K562 (cell line): ENCODE measurements at regions not wholly inside any gene's neighbourhood (a gene's known extent, or its start where the extent isn't known, plus 50 kb on each side); places are given as distances from the start of the nearest gene placed in this dataset.

Experiments
- BMI1 ChIP-seq: fragments of 150-350 bp; IDR thresholded peaks from 2 replicates; pipeline ENCODE4 v1.6.1; 2014; ENCODE audit warnings: low read length
- CBX3 ChIP-seq, 2 experiments: IDR thresholded peaks; 1 replicate in 1 of 2; 2 replicates in 1 of 2; pipeline ENCODE4 v1.6.1; 2012; ENCODE audit warnings: inconsistent platforms in 2 of 2, low read length in 2 of 2, borderline replicate concordance in 1 of 2, control low read depth in 1 of 2
- CBX5 ChIP-seq: IDR thresholded peaks from 2 replicates; pipeline ENCODE4 v1.6.1; 2014; ENCODE audit warnings: low read depth, borderline replicate concordance
- ILK ChIP-seq: fragments of 450-650 bp; IDR thresholded peaks from 2 replicates; pipeline ENCODE4 v1.6.1; 2016; ENCODE audit warnings: missing genetic modification characterization, low read depth, mild to moderate bottlenecking, missing compliant biosample characterization, moderate library complexity, borderline replicate concordance
- U2AF1 ChIP-seq: fragments of 200-400 bp; formaldehyde crosslinking; optimal IDR thresholded peaks from 2 replicates; pipeline ENCODE3; 2017; ENCODE audit warnings: mild to moderate bottlenecking, low read depth, low read length, moderate library complexity
- TF ChIP-seq, protein P1 (sequence below): fragments of 200-600 bp; sonication (generic); IDR thresholded peaks from one replicate; pipeline ENCODE4 v1.6.1; 2012; ENCODE audit warnings: mild to moderate bottlenecking, low read depth, low read length, inconsistent platforms
- TF ChIP-seq, protein P2 (sequence below): fragments of 450-650 bp; IDR thresholded peaks from 2 replicates; pipeline ENCODE4 v1.6.1; 2016; ENCODE audit warnings: borderline replicate concordance
- TF ChIP-seq, protein P3 (sequence below), 3 experiments: IDR thresholded peaks in 2 of 3; conservative IDR thresholded peaks in 1 of 3; 2 replicates each; pipeline ENCODE4 v1.5.1; 2011 to 2012; ENCODE audit warnings: low read length in 3 of 3, mild to moderate bottlenecking in 3 of 3, control low read depth in 2 of 3, improper control_type of control experiment in 1 of 3, inconsistent platforms in 1 of 3, low read depth in 1 of 3, mixed read lengths in 1 of 3, moderate library complexity in 1 of 3; ENCODE audit not compliant: insufficient read depth in 2 of 3
- TF ChIP-seq, protein P4 (sequence below): fragments of 450-650 bp; IDR thresholded peaks from one replicate; pipeline ENCODE4 v1.6.1; 2018; ENCODE audit warnings: mild to moderate bottlenecking, moderate library complexity; ENCODE audit not compliant: partially characterized antibody

DNA sequence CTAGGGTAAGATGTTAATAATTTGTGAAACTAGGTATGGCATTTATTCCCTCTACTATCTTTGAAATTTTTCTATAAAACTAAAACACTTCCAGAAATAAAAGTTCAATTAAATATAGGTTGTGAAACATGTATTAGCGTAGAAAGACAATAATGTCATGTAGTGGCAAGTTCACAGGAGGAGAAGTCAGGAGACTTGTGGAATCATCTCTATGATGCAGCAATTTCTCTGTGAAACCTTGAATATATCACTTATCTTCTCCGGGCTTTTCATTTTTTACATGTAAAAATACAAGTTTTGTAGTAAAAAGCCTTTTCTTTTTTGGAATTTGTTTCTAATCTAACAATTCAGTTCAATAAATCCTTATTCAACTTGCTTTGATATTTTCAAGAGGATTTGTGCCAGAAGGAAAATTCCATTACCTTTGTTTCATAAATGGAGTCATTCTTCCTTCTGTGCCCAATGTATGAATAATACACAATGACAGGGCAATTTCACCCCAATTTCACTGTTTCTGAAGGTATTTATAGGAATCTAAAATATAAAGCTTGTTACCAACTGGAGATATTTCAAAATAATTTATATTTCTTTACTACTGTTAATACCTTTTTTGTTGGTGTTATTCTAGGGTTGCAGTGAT, 758.3 kb downstream of the FAM181B start (continued):
- TF ChIP-seq, protein P1, sequence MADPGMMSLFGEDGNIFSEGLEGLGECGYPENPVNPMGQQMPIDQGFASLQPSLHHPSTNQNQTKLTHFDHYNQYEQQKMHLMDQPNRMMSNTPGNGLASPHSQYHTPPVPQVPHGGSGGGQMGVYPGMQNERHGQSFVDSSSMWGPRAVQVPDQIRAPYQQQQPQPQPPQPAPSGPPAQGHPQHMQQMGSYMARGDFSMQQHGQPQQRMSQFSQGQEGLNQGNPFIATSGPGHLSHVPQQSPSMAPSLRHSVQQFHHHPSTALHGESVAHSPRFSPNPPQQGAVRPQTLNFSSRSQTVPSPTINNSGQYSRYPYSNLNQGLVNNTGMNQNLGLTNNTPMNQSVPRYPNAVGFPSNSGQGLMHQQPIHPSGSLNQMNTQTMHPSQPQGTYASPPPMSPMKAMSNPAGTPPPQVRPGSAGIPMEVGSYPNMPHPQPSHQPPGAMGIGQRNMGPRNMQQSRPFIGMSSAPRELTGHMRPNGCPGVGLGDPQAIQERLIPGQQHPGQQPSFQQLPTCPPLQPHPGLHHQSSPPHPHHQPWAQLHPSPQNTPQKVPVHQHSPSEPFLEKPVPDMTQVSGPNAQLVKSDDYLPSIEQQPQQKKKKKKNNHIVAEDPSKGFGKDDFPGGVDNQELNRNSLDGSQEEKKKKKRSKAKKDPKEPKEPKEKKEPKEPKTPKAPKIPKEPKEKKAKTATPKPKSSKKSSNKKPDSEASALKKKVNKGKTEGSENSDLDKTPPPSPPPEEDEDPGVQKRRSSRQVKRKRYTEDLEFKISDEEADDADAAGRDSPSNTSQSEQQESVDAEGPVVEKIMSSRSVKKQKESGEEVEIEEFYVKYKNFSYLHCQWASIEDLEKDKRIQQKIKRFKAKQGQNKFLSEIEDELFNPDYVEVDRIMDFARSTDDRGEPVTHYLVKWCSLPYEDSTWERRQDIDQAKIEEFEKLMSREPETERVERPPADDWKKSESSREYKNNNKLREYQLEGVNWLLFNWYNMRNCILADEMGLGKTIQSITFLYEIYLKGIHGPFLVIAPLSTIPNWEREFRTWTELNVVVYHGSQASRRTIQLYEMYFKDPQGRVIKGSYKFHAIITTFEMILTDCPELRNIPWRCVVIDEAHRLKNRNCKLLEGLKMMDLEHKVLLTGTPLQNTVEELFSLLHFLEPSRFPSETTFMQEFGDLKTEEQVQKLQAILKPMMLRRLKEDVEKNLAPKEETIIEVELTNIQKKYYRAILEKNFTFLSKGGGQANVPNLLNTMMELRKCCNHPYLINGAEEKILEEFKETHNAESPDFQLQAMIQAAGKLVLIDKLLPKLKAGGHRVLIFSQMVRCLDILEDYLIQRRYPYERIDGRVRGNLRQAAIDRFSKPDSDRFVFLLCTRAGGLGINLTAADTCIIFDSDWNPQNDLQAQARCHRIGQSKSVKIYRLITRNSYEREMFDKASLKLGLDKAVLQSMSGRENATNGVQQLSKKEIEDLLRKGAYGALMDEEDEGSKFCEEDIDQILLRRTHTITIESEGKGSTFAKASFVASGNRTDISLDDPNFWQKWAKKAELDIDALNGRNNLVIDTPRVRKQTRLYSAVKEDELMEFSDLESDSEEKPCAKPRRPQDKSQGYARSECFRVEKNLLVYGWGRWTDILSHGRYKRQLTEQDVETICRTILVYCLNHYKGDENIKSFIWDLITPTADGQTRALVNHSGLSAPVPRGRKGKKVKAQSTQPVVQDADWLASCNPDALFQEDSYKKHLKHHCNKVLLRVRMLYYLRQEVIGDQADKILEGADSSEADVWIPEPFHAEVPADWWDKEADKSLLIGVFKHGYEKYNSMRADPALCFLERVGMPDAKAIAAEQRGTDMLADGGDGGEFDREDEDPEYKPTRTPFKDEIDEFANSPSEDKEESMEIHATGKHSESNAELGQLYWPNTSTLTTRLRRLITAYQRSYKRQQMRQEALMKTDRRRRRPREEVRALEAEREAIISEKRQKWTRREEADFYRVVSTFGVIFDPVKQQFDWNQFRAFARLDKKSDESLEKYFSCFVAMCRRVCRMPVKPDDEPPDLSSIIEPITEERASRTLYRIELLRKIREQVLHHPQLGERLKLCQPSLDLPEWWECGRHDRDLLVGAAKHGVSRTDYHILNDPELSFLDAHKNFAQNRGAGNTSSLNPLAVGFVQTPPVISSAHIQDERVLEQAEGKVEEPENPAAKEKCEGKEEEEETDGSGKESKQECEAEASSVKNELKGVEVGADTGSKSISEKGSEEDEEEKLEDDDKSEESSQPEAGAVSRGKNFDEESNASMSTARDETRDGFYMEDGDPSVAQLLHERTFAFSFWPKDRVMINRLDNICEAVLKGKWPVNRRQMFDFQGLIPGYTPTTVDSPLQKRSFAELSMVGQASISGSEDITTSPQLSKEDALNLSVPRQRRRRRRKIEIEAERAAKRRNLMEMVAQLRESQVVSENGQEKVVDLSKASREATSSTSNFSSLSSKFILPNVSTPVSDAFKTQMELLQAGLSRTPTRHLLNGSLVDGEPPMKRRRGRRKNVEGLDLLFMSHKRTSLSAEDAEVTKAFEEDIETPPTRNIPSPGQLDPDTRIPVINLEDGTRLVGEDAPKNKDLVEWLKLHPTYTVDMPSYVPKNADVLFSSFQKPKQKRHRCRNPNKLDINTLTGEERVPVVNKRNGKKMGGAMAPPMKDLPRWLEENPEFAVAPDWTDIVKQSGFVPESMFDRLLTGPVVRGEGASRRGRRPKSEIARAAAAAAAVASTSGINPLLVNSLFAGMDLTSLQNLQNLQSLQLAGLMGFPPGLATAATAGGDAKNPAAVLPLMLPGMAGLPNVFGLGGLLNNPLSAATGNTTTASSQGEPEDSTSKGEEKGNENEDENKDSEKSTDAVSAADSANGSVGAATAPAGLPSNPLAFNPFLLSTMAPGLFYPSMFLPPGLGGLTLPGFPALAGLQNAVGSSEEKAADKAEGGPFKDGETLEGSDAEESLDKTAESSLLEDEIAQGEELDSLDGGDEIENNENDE: no peak
- TF ChIP-seq CBX5 (no peak), CBX3 (IDR thresholded peaks at IDR 0.05; ENCODE audit: borderline replicate concordance in 1 of 2, low read length in 2 of 2) (no peak), ILK (no peak), U2AF1 (no peak), BMI1 (no peak)
- TF ChIP-seq, protein P2, sequence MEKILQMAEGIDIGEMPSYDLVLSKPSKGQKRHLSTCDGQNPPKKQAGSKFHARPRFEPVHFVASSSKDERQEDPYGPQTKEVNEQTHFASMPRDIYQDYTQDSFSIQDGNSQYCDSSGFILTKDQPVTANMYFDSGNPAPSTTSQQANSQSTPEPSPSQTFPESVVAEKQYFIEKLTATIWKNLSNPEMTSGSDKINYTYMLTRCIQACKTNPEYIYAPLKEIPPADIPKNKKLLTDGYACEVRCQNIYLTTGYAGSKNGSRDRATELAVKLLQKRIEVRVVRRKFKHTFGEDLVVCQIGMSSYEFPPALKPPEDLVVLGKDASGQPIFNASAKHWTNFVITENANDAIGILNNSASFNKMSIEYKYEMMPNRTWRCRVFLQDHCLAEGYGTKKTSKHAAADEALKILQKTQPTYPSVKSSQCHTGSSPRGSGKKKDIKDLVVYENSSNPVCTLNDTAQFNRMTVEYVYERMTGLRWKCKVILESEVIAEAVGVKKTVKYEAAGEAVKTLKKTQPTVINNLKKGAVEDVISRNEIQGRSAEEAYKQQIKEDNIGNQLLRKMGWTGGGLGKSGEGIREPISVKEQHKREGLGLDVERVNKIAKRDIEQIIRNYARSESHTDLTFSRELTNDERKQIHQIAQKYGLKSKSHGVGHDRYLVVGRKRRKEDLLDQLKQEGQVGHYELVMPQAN: no peak
- TF ChIP-seq, protein P3, sequence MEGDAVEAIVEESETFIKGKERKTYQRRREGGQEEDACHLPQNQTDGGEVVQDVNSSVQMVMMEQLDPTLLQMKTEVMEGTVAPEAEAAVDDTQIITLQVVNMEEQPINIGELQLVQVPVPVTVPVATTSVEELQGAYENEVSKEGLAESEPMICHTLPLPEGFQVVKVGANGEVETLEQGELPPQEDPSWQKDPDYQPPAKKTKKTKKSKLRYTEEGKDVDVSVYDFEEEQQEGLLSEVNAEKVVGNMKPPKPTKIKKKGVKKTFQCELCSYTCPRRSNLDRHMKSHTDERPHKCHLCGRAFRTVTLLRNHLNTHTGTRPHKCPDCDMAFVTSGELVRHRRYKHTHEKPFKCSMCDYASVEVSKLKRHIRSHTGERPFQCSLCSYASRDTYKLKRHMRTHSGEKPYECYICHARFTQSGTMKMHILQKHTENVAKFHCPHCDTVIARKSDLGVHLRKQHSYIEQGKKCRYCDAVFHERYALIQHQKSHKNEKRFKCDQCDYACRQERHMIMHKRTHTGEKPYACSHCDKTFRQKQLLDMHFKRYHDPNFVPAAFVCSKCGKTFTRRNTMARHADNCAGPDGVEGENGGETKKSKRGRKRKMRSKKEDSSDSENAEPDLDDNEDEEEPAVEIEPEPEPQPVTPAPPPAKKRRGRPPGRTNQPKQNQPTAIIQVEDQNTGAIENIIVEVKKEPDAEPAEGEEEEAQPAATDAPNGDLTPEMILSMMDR (IDR thresholded peaks at IDR 0.05 in 2 of 3, conservative IDR thresholded peaks at IDR 0.05 in 1 of 3; ENCODE audit: insufficient read depth in 2 of 3, low read depth in 1 of 3, low read length in 3 of 3): no peak
- TF ChIP-seq, protein P4, sequence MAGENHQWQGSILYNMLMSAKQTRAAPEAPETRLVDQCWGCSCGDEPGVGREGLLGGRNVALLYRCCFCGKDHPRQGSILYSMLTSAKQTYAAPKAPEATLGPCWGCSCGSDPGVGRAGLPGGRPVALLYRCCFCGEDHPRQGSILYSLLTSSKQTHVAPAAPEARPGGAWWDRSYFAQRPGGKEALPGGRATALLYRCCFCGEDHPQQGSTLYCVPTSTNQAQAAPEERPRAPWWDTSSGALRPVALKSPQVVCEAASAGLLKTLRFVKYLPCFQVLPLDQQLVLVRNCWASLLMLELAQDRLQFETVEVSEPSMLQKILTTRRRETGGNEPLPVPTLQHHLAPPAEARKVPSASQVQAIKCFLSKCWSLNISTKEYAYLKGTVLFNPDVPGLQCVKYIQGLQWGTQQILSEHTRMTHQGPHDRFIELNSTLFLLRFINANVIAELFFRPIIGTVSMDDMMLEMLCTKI: no peak
